HG03066 (cell line): ENCODE measurements at regions not wholly inside any gene's neighbourhood (a gene's known extent, or its start where the extent isn't known, plus 50 kb on each side); places are given as distances from the start of the nearest gene placed in this dataset.
"Not testable (repeated sequence)": the region's sequence is repeated elsewhere in the genome, so short reads cannot be mapped to it uniquely, and the experiment has no call there.

Experiments
- ATAC-seq: cut with Tn5 transposase; IDR thresholded peaks from one replicate; pipeline ENCODE4 v1.9.1; 2021; ENCODE audit warnings: low read depth; ENCODE audit not compliant: unreplicated experiment

DNA sequence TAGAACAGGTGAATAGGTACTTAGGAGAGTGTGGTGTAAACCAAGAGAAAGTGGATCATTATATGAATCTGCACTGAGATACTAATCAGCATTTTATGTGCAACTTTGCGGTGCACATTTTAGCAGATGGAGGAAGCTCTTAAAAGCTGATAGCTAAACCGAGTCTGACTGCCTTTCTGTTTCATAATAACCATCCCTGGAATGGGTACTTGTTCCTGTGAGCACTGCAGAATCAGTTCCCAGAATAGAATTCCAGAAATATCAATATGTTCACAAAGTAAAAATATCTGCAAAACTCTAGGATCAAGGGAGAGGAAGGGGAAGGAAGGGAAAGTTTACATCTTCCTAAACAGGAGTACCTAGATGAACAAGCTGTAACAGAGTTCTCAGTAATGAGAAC lies 432.2 kb upstream of the HNRNPA3 start:
- ATAC-seq, result no peak

DNA sequence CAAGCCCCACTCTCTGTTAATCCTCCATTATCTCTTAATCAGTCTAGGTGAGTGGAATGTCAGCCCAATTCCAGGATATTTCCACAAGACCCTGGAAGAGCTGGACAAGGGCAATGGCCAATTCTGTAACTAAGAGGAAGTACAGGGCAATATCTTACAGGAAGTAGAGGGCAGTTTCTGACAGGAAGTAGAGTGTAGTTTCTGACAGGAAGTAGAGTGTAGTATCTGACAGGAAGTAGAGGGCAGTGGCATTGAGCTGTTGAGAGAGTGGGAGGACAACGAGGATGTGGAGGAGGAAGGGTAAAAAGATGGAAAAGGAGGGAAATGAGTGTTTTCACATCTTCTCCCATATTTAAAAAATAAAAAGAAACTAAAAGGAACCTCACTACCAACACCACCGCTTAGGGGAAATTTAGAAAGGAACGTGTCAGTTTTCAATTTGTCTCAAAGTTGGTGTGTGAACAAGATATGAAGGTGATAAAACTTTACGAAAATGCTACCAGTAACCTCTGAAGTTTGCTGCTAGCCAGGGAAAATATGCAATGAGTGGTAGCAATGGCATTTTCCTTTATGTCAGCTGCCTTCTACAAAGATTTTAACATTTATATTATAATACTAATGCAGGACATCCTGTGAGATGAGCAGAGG lies 430.9 kb upstream of the HNRNPA3 start:
- no peak for ATAC-seq

DNA sequence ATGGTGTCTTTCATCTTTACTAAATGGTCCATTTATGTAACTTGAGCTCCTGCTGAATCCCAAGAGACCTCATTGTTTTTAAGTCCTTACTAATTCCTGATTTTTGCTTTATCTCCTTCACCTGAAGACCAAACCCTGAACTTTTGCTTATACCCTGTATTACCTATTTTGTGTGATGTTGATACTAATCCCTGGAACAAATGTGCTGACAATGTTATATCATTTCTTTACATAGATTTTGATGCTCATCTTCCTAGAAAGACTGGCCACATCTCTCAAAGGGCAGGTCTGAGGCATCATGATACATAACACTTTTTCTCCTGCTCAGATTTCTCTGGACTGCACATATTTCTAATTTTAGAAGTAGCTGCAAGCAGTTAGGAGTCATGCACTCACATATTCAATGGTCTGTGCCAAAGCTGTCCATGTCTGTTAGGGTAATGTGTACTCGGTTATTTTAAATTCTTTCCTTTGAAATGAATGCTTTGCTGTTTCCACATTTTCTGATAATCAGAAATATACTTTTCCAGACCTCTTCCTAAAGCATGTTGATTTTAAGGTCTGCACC lies 427.9 kb upstream of the HNRNPA3 start:
- no peak for ATAC-seq

DNA sequence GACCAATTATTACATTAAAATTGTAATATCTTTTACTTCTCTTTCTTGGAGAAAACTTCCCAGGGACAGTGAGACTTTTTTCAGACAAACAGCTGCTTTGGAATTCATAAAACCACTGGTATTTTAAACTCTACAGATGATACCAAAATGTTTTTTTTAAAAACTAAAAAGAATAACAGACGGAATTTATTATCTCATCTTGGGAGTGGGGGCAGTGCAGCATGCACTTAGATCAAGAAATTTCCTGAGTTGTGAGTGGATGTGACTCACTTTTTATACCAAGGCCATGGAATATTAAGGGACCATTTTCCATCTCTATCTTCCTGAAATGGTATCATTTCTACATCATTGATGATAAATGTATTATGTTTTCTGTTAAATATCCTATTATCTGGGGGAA lies 422.8 kb upstream of the HNRNPA3 start:
- ATAC-seq, result no peak

DNA sequence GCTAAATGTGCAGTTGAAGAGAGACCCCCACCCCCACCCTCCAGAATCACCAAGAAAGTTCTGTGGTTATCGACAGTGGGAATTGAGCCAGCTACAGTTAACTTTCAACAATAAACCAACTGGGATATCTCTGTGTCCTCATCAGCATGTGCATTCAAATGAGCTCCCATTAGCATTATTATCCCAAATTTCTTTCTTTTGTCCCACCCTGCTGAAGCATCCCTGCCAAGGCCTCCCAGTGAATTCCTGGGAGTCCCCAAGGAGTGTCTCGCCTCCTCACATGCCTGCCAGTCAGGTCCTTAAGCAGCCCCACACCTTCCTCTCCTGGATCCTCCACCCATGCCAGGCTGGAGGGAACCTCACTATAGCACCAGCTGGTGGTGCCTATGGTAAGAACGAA lies 422.1 kb upstream of the HNRNPA3 start:
- ATAC-seq, result no peak

DNA sequence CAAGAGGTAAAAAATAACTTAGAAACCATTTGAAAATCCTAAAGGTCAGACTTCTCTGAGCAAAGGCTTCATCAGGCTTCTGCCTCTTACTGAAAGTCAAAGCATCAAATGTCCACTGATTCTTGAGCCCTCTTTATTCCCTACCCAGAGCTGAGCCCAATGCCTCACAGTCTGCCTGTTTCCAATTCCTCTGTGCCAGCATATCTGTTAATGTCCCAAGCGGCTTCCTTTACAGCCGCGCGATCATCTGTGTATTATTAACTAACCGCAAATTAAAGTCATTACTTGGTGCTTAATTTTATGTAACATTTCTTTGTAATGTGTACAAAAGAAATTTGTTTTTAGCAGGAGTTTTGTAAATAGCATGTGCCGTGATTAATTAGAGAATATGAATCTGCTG lies 418.8 kb upstream of the HNRNPA3 start:
- ATAC-seq, result no peak

DNA sequence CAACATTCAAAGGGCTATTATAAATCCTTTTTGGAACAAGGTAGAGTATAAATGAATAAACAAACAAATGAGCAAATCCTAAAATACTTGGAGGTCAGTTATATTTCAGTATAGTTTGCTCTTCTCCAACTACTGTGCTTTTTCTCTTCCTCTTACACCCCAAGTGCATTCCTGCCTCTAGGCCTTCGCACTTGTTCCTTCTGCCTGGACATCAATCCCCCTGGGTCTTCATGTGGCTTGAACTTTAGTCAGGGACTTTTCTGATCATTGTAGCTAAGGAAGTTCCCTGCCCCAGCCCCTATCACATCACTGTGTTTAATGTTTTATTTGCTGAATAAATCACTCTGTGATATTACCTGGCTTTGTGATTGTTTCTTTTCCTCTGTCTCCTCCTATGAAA lies 418.2 kb upstream of the HNRNPA3 start:
- ATAC-seq, result no peak

DNA sequence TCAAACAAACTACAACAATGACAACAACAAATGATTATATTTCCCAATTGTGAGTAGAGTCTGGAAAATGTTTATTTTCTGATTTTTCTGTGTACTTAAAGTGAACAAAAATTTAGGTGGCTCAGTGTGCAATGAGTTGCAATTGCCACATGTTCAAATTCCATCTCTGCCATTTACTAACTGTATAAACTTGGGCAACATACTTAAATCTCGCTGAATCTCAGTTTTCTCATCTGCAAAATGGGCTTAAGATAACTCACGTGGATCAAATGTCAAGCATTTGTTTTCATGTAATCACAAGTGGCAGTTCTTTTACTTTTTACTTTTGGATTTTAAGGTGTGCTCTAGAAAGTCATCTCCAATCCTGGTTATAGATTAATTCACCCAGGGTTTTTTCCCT lies 416.8 kb upstream of the HNRNPA3 start:
- no peak for ATAC-seq

DNA sequence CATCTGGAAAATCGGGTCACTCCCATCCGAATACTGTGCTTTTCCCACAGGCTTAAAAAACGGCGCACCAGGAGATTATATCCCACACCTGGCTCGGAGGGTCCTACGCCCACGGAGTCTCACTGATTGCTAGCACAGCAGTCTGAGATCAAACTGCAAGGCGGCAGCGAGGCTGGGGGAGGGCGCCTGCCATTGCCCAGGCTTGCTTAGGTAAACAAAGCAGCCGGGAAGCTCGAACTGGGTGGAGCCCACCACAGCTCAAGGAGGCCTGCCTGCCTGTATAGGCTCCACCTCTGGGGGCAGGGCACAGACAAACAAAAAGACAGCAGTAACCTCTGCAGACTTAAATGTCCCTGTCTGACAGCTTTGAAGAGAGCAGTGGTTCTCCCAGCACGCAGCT lies 415.9 kb upstream of the HNRNPA3 start:
- ATAC-seq, result not testable (repeated sequence)

DNA sequence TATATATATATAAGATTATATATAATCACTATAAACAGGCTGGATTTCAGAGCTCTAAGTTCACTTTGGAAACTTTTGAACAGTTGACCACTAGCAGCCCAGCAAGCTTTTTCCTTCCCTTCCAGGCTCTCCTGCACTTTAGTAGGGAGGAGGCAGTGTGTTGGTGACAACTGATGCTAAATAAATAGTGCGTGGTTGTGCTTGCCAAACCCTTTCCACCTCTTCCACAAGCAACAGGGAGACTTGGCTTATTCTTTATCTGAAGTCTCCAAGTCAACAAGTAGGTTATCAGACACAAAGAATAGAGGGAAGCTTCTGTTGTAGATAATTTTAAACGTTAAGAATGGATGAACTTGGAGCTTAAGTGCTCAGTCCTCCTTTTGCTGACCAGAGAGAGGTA lies 408.2 kb upstream of the HNRNPA3 start:
- no peak for ATAC-seq

DNA sequence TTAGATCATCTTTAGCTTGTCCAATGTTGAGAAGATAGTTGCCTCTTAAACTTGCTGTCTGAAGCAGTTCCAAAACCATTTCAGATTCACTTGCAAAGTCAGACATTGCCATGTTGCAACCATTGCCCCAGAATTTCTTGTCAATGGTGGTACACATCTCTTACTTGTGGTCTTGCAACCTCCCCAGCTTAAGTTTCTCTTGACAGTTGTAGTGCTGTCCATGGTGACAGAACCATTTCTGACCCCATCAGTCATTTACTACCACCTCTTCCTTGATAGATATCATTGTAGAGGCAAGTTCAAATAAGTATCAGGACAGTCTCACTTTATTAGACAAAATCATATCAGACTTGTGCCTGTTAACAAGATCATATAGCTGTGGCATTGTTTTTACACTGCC lies 407.2 kb upstream of the HNRNPA3 start:
- ATAC-seq, result no peak

DNA sequence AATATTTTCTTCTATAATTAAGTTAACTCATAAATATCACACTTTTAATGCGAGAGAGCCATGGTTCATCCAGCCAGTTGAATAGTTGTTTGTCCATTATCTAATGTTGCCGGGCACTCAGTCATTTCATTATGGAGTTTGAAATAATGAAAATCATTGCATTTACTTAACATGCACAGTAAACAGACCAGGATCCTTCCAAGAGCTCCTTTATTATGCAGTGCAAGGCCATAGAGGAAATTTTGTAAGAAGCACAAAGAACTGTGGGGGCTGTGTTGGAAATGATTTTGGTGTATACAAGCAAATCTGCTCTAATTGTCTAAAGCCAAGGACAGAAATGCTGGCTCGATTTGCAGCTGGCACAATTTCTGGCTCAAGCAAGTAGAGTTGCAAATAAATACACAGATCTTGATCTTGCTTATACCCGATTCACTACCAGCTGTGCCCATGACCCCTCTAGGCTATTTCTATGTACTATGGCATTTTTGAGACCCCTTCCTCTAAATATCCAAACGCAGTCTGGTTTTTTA lies 400.3 kb upstream of the HNRNPA3 start:
- no peak for ATAC-seq

DNA sequence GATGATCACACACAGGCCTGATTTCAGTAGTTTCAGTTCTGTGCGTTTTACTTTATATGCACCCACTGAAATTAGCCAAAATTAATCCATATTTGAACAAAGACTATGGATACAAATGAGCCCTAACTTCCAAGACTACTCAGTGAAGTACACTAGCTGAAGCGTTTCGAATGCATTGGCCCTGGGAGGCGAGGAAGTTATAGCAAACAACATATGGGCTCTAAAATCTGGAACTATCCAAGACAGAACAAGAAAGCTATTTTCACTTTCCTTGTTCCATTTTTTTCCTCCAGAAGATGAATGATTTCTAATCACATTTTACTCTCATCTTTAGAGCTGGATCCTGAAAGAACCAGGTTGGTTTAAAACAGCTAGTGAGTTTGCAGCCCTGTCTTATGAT lies 399.4 kb upstream of the HNRNPA3 start:
- ATAC-seq, result no peak

DNA sequence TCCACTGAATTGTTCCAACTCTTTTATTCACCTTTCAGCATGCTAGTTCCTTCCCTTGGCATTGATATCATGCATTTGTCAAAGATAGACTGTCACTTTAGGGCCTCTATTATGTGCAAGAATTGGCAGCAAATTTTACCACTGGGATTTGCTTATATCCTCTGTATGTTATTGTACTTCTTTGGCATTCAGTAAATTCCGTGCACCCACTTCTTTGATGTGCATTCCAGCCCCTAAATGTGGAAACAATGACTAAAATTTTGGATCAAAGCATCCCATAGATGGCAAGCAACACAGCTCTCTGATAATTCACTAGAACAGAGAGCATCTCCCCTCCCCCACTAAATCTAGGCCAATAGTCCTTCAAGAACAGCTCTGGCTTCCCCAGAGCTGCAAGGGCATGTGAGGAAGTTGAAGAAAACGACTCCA lies 399.0 kb upstream of the HNRNPA3 start:
- no peak for ATAC-seq

DNA sequence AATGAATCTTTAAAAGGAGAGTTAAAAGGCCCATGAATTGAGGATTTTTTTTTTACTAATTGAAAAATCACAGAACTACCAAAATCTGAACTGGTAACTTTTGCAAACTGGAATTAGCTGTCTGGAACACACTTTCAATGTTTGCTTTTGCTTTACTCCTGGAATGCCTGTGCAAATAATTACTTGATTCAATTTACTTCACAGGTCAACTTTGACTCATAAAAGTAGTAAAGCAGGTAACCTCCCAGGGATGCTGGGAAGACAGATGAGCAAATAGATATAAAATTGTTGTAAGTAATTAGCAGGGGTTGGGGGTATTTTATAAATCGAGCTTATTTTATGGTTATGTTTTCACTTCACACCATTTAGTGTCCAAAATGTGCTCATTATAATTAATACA lies 398.3 kb upstream of the HNRNPA3 start:
- ATAC-seq, result no peak

DNA sequence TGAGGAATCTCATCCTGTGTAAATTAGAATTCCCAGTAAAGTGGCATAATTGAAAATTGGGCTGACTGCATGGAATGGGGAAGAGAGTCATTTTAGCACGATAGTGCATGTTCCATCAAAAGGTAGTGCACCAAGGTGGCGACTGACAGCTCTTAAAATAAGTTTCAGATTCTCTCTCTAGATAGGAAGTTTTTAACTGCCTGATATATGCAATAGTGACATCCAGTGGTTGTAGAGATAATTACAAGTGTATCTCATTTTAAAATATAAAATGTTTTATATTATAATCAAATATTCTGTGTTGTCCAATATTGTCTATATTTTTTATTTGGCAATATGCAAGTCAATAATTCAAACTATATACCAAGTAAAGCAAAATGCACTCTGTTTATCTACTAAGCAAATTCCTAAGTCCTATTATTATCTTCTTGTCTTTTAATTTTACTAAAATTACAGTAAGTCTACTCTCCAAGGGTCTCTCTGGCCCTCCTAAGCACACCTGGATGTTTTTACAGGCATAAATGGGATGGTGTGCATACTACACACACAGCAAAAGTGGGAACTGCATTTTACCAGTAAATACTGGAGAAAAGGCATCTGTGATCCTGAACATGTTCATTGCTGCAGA lies 397.7 kb upstream of the HNRNPA3 start:
- ATAC-seq, result no peak

DNA sequence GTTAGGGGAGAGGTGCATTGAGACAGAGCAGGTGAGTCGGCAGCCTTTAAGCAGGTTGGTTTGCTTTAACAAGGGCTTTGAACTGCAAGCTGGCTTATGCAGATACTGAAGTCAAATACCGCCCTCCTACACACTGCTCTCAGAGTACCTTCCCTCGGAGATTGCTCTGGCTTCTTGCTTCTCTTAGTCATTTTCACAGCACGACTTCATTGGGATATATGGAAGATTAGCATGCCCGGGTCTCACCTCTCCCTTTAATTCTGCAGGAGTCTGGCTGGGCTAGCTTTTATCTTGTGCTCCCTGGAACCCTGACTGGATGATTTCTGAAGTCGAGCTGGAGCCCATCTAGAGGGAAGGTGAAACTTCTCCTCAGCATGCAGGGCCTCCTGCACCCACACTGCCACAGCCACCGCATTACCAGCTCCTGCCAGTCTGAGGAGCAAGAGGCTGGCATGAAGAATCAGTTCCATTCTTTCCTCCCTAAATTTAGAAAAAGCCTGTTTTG lies 395.5 kb upstream of the HNRNPA3 start:
- ATAC-seq, result no peak

DNA sequence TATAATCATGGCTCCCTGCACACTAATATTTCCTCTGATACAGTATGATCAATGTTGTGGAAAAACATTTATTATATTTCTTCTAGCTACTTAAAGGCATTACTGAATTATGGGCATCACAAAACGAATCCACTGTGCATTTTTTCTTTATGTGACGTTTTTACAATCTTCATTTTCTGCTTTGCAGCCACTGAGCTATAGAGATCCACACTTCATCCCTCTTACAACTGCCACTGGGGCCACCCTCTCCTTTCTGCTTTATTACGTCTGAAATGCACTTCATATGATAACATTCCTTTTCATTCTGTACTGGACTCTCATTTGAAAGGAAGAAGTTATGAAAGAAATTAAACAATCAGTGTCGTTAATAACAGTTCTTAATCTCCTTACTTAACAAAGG lies 394.5 kb upstream of the HNRNPA3 start:
- ATAC-seq, result no peak

DNA sequence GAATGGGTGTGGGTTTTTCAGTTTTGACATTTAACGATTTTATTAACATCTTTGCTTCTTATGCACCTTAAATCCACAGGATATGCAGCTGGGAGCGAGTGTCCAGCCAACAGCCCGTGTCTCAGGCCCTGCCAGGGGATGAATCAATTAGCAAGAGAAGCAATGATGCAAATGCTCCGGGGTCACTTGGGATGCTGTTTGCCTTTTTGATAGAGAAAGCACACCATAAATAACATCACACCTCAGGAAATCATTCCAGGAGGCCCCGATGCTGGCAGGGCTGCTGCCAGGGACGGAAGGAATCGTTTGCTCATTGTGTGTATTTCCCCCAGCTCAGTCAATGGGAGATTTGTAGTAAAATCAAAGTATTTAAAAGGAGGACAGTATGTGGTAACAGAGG lies 394.0 kb upstream of the HNRNPA3 start:
- ATAC-seq, result no peak

DNA sequence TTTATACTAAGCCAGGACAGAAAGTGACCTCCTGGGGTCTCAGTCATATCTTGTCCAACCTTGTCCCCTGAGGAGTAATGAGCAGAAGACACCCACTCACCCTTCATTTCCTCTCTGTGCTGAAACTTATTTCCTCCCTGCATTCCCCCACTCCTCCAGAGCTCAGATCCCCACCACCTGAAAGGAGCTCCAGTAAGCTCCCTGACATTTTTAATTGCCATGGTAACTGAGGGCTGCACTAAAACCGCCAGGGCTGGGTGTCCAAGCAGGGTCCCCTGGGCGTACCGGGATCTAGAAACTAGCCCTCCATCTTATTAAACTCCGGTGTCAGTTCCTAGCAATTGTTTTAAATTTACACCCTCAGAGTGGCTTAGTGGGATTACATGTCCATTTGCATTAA lies 393.3 kb upstream of the HNRNPA3 start:
- no peak for ATAC-seq

DNA sequence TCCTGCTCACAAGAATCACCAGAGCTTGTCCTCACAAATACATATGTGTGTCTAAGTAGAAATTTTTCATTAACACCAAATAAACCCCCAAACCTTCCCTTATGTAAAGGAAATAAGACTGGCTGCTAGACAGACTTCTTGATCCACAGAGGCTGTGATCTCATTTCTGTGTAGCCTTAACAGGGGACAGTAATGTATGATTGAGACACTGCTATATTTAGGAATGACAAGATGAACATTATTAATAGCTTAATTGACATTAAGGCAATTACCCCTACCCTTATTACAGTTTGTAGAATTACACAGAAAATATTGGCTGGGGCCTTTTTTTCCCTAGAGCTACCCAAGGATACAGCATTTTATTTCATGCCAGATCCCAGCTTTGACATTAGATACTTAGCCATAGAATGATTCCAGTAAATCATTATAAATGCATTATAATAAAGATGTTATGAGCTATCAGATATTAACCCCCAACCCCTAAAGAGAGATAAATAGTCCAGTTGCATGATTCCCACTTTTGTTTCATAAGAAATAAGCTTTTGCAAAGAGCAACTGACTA lies 392.1 kb upstream of the HNRNPA3 start:
- no peak for ATAC-seq

DNA sequence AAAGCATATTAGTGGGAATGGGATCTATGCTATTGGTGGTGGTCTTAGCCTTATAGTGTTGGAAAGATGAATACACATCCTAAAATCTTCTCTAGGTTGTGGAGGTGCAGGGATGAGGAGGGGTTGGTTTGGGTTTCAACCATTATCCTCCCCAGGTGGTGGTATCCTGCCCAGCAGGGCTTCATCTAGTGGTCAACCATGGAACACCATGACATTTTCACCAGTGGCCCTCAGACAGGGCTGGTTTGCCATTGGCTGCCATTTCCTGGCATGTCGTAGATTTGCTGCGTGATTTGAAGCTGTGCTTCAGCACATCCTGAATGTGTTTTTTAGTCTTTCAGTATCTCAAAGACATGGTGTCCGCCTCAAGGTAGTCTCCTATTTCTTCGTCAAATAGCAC lies 391.2 kb upstream of the HNRNPA3 start:
- ATAC-seq, result no peak
